Neural cell (in vitro differentiated cells): ENCODE measurements at regions not wholly inside any gene's neighbourhood (a gene's known extent, or its start where the extent isn't known, plus 50 kb on each side); places are given as distances from the start of the nearest gene placed in this dataset.

Experiments used
- H2AFZ ChIP-seq: fragments of 200-600, 300-800 bp; sonication (generic), shearing (Covaris generic); 2 replicates; pipeline ENCODE4 v1.6.0; 2014; ENCODE audit warnings: low read depth, mild to moderate bottlenecking, antibody characterized with exemption, low read length, moderate library complexity
- H3F3A ChIP-seq: fragments of 200-600 bp; shearing (Covaris generic); 2 replicates; pipeline ENCODE4 v1.6.1; 2016; ENCODE audit warnings: mild to moderate bottlenecking, moderate library complexity, mixed read lengths, antibody characterized with exemption, low read length; ENCODE audit not compliant: insufficient read depth, poor library complexity, severe bottlenecking
- H3K27ac ChIP-seq: fragments of 200-600, 300-800 bp; sonication (generic), shearing (Covaris generic); 2 replicates; pipeline ENCODE4 v1.5.1; 2014; ENCODE audit warnings: mild to moderate bottlenecking, low read length, moderate library complexity
- H3K27me3 ChIP-seq: fragments of 300-800, 200-600 bp; sonication (generic), shearing (Covaris generic); 2 replicates; pipeline ENCODE4 v1.6.0; 2014; ENCODE audit warnings: mild to moderate bottlenecking, low read depth, low read length, moderate library complexity; ENCODE audit not compliant: insufficient read depth
- H3K36me3 ChIP-seq: fragments of 300-800, 200-600 bp; sonication (generic), shearing (Covaris generic); 2 replicates; pipeline ENCODE4 v1.5.1; 2014; ENCODE audit warnings: mild to moderate bottlenecking, antibody characterized with exemption, low read length, moderate library complexity; ENCODE audit not compliant: insufficient read depth
- H3K4me2 ChIP-seq: fragments of 300-800, 200-600 bp; sonication (generic), shearing (Covaris generic); 2 replicates; pipeline ENCODE4 v1.6.0; 2014; ENCODE audit warnings: mild to moderate bottlenecking, low read length
- H3K4me3 ChIP-seq: fragments of 300-800, 200-600 bp; sonication (generic), shearing (Covaris generic); 2 replicates; pipeline ENCODE4 v1.5.1; 2014; ENCODE audit warnings: mild to moderate bottlenecking, low read length, moderate library complexity
- H3K79me2 ChIP-seq: fragments of 200-600 bp; shearing (Covaris generic); replicated peaks from 2 replicates; pipeline ENCODE4 v1.6.0; 2014; ENCODE audit warnings: mild to moderate bottlenecking, low read length, moderate library complexity; ENCODE audit not compliant: insufficient read depth
- H3K9ac ChIP-seq: fragments of 300-800, 200-600 bp; sonication (generic), shearing (Covaris generic); 2 replicates; pipeline ENCODE4 v1.6.1; 2016; ENCODE audit warnings: mild to moderate bottlenecking, low read length, mixed read lengths
- H3K9me2 ChIP-seq: fragments of 200-600 bp; shearing (Covaris generic); 2 replicates; pipeline ENCODE4 v1.6.1; 2016; ENCODE audit warnings: mild to moderate bottlenecking, low read length, mixed read lengths; ENCODE audit not compliant: insufficient read depth
- H3K9me3 ChIP-seq: fragments of 200-600, 300-800 bp; sonication (generic), shearing (Covaris generic); 2 replicates; pipeline ENCODE4 v1.6.1; 2016; ENCODE audit warnings: mild to moderate bottlenecking, mixed run types, low read length, moderate library complexity, mixed read lengths
- H4K20me1 ChIP-seq: fragments of 200-600 bp; shearing (Covaris generic); 2 replicates; pipeline ENCODE4 v1.6.1; 2016; ENCODE audit warnings: mild to moderate bottlenecking, mixed run types; ENCODE audit not compliant: insufficient read depth
- EP300 ChIP-seq: fragments of 450-650 bp; conservative IDR thresholded peaks from 2 replicates; pipeline ENCODE4 v1.6.1; 2014; ENCODE audit warnings: antibody characterized with exemption, mild to moderate bottlenecking, moderate library complexity; ENCODE audit not compliant: poor library complexity, severe bottlenecking
- EZH2 ChIP-seq: fragments of 200-600, 300-800 bp; shearing (Covaris generic), sonication (generic); IDR thresholded peaks from 2 replicates; pipeline ENCODE4 v1.6.1; 2014; ENCODE audit warnings: antibody characterized with exemption, low read length, borderline replicate concordance, mild to moderate bottlenecking; ENCODE audit not compliant: insufficient read depth, poor library complexity, severe bottlenecking
- MXI1 ChIP-seq: fragments of 450-650 bp; conservative IDR thresholded peaks from 2 replicates; pipeline ENCODE4 v1.6.1; 2014; ENCODE audit warnings: antibody characterized with exemption, mild to moderate bottlenecking; ENCODE audit not compliant: poor library complexity, severe bottlenecking
- POLR2AphosphoS5 ChIP-seq: IDR thresholded peaks from 2 replicates; pipeline ENCODE4 v1.6.1; 2012
- RAD21 ChIP-seq: fragments of 450-650 bp; conservative IDR thresholded peaks from 2 replicates; pipeline ENCODE4 v1.6.1; 2014; ENCODE audit warnings: antibody characterized with exemption, mild to moderate bottlenecking, moderate library complexity
- SMC3 ChIP-seq: fragments of 450-650 bp; conservative IDR thresholded peaks from 2 replicates; pipeline ENCODE4 v1.6.1; 2014; ENCODE audit warnings: antibody characterized with exemption, mild to moderate bottlenecking, moderate library complexity; ENCODE audit not compliant: poor library complexity
- TAF1 ChIP-seq: IDR thresholded peaks from 2 replicates; pipeline ENCODE4 v1.6.1; 2012; ENCODE audit warnings: low read depth
- TF ChIP-seq, protein P1 (sequence below): fragments of 450-650 bp; IDR thresholded peaks from 2 replicates; pipeline ENCODE4 v1.5.1; 2014; ENCODE audit warnings: antibody characterized with exemption, mild to moderate bottlenecking, moderate library complexity; ENCODE audit not compliant: poor library complexity, severe bottlenecking
- TF ChIP-seq, protein P2 (sequence below): IDR thresholded peaks from 2 replicates; pipeline ENCODE4 v1.6.1; 2012; ENCODE audit warnings: borderline replicate concordance

DNA sequence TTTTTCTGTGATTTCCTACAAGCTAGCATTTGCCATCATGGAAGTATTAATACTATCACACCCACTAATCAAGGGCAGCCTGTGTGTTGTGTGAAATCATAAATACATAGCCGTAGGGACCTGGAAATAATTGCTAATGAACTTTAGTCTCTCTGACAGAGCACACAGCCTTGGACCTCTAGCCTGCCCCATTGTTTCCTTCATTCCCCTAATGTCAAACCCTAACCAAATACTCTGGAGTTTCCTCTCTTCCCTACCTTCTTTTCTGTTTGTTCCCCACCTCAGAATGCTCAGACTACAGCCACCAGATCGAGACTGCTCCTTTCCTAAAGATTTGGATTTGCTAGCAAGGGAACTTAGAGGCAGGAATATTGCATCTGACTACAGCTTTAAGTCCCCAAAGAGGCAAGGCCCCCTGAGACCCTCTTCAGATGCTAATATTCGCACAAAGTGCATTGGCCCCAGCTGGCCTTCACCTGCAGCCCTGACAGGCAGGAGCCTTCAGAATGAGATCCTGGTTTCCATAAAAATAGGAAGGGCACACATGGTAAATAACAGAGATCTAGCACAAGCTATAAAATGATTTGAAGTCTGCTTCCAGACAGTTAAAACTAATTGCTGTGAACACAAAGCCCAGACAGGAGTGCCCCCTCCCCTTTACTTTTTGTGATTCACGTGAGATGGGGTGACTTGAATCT is 279.2 kb upstream of the DCC start:
- Histone ChIP-seq H3F3A (no peaks in the 10 kb centered on the region), H3K36me3 (no peaks in the 10 kb centered on the region), H4K20me1 (no peaks in the 10 kb centered on the region), H3K9ac (no peak overlapping the region), H3K79me2 (no peaks in the 10 kb centered on the region), H3K27me3 (no peaks in the 10 kb centered on the region), H3K4me2 (no peak overlapping the region), H3K9me2 (no peaks in the 10 kb centered on the region), H3K9me3 (peaks cover 5% of the 10 kb centered on the region), H3K4me3 (no peak overlapping the region), H2AFZ (no peak overlapping the region), H3K27ac (no peak overlapping the region)
- TF ChIP-seq, protein P1, sequence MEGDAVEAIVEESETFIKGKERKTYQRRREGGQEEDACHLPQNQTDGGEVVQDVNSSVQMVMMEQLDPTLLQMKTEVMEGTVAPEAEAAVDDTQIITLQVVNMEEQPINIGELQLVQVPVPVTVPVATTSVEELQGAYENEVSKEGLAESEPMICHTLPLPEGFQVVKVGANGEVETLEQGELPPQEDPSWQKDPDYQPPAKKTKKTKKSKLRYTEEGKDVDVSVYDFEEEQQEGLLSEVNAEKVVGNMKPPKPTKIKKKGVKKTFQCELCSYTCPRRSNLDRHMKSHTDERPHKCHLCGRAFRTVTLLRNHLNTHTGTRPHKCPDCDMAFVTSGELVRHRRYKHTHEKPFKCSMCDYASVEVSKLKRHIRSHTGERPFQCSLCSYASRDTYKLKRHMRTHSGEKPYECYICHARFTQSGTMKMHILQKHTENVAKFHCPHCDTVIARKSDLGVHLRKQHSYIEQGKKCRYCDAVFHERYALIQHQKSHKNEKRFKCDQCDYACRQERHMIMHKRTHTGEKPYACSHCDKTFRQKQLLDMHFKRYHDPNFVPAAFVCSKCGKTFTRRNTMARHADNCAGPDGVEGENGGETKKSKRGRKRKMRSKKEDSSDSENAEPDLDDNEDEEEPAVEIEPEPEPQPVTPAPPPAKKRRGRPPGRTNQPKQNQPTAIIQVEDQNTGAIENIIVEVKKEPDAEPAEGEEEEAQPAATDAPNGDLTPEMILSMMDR, result no peak
- TF ChIP-seq POLR2AphosphoS5 (no peak), EZH2 (no peak), MXI1 (no peak), EP300 (no peak), TAF1 (no peak), RAD21 (no peak), SMC3 (no peak)
- TF ChIP-seq, protein P2, sequence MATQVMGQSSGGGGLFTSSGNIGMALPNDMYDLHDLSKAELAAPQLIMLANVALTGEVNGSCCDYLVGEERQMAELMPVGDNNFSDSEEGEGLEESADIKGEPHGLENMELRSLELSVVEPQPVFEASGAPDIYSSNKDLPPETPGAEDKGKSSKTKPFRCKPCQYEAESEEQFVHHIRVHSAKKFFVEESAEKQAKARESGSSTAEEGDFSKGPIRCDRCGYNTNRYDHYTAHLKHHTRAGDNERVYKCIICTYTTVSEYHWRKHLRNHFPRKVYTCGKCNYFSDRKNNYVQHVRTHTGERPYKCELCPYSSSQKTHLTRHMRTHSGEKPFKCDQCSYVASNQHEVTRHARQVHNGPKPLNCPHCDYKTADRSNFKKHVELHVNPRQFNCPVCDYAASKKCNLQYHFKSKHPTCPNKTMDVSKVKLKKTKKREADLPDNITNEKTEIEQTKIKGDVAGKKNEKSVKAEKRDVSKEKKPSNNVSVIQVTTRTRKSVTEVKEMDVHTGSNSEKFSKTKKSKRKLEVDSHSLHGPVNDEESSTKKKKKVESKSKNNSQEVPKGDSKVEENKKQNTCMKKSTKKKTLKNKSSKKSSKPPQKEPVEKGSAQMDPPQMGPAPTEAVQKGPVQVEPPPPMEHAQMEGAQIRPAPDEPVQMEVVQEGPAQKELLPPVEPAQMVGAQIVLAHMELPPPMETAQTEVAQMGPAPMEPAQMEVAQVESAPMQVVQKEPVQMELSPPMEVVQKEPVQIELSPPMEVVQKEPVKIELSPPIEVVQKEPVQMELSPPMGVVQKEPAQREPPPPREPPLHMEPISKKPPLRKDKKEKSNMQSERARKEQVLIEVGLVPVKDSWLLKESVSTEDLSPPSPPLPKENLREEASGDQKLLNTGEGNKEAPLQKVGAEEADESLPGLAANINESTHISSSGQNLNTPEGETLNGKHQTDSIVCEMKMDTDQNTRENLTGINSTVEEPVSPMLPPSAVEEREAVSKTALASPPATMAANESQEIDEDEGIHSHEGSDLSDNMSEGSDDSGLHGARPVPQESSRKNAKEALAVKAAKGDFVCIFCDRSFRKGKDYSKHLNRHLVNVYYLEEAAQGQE, result no peak

GRCh38 chr18:52063923-52064322 is 276.1 kb upstream of the DCC start:
- Histone ChIP-seq H3K36me3 (no peaks in the 10 kb centered on the region), H2AFZ (no peak overlapping the region), H3K27me3 (no peaks in the 10 kb centered on the region), H4K20me1 (no peaks in the 10 kb centered on the region), H3K9ac (no peak overlapping the region), H3K4me3 (no peak overlapping the region), H3K9me3 (no peaks in the 10 kb centered on the region), H3K9me2 (no peaks in the 10 kb centered on the region), H3K79me2 (no peaks in the 10 kb centered on the region), H3F3A (no peaks in the 10 kb centered on the region), H3K27ac (no peak overlapping the region), H3K4me2 (no peak overlapping the region)
- TF ChIP-seq, protein P1, result no peak
